Activated effector memory CD4-positive, alpha-beta T cell treated with Interleukin-2 at 50 U/mL for 16 hours (primary cell): ENCODE measurements at regions not wholly inside any gene's neighbourhood (a gene's known extent, or its start where the extent isn't known, plus 50 kb on each side); places are given as distances from the start of the nearest gene placed in this dataset.
"Not testable (repeated sequence)": the region's sequence is repeated elsewhere in the genome, so short reads cannot be mapped to it uniquely, and the experiment has no call there.

Experiments
- DNase-seq: peaks from one replicate; pipeline ENCODE4 v3.0.0-alpha.2; 2020

DNA sequence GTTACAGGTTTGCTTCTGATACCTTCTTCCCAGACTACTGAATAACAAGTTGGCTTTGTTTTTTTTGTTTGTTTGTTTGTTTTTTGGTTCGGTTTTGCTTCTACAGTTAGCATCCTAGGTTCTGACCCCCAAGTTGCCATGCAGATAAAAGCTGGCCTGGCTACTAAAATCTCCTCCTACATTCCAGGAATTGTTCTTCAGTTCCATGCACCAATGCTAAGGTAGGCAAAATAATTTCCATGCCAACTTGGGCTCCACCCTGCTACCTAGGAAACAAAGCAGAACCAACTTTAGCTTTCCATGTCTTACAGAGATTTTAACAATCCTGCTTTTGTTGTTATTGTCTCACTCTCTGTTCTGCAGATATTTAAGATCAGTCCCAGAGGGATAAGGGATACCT, 495.5 kb upstream of the SOX9 start:
- no peak for DNase-seq

DNA sequence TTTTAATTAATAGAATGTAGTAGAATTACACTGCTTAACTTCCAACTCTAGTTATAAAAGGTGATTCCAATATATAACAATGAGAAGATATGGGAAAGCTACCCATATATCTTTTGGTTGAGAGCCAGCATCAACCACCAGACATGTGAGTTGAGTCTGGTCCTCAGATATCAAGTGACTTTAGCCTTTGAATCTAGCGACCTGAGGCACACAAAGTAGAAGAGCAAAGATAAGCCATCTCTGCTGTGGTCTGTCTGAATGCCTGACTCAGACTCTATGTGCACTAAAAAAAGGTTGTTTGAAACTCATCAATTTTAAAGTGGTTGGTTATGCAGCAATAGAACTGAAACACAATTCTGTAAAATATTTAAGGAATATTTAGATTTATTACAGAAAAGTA, 492.5 kb upstream of the SOX9 start:
- DNase-seq: no peak

DNA sequence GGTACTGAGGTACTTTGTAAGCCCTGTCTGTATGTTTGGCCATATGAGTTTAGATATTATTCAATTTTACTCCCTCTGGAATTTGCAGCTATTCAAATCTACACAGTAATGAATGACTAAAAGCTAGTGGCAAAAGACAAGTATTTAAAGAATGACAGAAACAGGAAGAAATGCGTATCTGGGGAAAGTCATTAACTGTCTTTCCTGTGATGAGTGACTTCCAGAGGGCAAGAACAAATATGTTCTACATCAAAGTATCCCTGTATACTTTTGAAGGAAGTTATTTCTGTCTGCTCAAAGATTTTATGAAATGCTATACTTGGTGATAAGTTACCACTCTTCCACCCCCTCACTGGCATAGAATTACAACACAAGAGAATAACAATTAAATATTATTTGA, 489.3 kb upstream of the SOX9 start:
- no peak for DNase-seq

DNA sequence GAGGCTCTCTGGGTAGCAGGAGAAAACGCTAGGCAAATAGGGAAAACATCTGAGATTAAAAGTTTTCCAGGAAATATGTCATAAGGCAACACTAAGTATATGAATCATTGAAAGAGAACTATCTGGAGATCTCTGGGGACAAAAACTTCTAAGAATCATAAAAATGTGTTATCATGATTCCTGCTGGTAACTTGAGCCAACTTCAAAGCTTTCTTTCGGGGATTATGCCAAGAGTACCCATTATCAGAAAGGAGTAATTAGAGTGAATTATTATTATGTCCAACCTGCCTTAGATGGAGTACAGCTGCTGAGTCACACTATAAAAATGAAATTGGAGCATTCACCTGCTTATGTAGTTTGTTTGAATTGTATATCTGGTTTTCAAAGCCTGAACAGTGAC, 488.5 kb upstream of the SOX9 start:
- no peak for DNase-seq

DNA sequence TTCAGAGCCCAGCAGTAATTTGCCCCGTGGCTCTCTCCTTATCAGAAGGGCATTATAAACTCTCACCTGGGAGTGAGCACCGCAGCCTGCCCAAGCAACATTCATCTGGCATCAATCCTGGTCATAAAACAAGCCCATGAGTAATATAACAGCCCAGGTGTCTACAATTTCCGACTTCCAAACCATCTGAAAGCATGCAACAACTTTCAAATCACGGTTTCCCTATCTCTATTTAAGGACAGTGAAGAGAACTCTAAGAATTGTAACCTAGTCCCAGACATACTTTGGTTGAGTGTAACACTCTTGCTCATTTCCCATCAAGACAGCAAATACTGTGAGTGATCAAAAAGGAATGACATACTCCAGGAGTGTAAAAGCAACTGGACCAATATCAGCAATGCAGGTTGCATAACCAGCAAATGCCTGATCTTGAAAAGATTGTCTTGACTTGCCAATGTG, 487.4 kb upstream of the SOX9 start:
- no peak for DNase-seq

DNA sequence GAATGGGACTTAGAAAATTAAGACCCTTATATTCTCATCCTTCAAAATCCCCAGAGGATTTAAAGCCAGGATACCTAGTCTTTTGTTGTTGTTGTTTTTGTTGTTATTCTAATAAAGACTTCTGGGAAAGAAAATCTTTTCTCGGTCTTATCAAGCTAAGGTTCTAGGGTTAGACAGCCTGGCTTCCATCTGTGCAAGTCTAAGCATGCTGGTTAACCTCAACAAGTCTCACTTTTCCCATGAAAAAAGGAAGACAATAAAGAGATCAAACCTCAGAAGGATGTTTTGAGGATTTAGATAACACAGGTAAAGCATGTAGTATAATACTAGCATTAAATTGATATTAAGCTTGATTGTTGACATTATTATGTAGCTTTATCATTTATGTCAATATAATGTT, 486.4 kb upstream of the SOX9 start:
- DNase-seq: no peak

DNA sequence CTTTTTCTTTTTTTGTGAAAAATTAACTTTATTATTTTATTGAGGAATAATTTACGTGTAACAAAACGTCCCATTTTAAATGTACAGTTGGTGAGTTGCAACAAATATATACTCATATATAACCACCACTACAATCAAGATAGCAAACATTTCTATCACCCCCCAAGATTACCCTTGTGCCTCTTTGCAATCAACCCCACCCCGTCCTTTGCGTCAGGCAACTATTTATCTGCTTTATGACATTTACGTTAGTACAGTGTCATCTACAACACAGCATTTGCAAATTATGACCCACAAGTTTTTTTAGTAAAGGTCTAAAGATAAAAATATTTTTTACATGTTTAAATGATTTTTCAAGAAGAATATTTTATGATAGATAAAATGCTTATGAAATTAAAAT, 485.6 kb upstream of the SOX9 start:
- no peak for DNase-seq

DNA sequence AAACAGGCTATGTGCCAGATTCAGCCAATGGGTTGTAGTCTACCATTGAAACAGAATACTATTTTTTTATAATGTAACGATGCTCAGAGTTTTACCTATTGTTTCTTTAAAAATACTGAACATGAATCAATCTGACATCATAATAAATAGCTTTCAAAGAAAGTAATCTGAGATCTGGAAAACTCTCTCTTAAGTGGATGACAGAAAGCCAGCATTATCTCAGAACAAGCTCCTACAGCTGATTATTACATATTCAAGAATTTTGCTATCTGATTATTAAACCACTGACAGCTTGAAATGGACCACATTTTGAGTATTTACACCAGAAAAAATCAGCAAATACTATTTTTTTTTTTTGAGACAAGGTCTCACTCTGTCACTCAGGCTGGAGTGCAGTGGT, 484.2 kb upstream of the SOX9 start:
- no peak for DNase-seq

DNA sequence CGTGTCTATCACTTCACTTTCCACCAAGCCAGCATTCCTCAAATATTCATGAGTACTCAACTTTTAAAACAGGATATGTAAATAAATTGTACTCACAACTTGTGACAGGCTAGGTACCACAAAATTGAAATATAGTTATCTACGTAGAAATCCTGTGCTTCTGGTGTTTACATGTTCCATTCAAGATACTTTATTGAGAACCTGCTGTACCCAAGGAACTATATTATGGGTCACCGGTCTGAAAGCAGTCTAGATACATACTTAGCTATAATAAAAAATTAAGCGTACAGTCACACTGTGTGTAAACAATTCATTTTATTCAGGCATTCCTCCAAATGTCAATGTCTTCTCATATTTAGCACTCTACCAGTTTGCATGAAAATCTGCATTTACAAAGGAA, 482.2 kb upstream of the SOX9 start:
- DNase-seq: no peak

DNA sequence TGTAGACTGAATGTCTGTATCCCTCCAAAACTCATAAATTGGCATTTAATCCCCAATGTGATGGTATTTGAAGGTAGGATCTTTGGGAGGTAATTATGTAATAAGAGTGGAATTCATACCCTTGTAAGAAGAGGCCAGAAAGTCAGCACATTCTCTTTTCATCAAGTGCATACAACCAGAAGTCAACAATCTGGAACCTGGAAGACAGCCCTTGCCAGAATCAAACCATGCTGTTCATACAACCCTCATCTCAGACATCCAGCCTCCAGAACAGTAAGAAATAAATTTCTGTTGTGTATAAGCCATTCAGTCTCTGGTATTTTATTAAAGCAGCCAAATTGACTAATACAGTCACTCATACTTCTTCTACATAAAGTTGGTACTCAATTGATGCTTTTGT, 481.0 kb upstream of the SOX9 start:
- no peak for DNase-seq

DNA sequence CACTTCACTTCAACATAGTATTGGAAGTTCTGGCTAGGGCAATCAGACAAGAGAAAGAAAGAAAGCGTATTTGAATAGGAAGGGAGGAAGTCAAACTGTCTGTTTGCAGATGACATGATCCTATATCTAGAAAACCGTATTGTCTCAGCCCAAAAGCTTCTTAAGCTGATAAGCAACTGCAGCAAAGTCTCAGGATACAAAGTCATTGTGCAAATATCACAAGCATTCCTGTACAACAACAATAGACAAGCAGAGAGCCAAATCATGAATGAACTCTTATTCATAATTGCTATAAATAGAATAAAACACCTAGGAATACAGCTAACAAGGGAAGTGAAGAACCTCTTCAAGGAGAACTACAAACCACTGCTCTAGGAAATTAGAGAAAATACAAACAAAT, 473.9 kb upstream of the SOX9 start:
- not testable (repeated sequence) for DNase-seq

DNA sequence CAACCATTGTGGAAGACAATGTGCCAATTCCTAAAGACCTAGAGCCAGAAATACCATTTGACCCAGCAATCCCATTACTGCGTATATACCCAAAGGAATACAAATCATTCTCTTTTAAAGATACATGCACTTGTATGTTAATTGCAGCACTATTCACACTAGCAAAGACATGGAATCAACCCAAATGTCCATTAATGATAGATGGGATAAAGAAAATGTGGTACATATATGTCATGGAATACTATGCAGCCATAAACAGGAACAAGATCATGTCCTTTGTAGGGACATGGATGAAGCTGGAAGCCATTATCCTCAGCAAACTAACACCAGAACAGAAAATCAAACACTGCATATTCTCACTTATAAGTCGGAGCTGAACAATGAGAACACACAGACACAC, 472.5 kb upstream of the SOX9 start:
- not testable (repeated sequence) for DNase-seq

DNA sequence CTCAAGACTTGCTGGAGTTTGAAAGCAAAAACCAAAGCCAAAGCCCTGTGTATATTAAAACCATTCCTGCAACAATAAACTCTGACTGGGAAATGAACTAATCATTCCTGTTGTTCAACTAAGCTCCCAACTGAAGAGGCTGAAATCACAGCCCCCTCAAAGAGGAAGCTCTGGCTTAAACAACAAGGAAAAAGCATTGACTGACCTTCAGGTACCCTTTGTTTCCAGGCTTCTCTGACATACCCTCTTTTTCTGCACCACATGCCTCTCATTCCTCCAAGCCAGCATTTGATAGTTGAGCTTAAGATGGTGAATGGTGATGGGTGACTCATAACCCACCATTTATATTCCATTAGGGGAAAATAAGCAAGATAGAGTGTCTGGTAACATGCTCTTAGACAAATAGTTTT, 470.9 kb upstream of the SOX9 start:
- DNase-seq: no peak

DNA sequence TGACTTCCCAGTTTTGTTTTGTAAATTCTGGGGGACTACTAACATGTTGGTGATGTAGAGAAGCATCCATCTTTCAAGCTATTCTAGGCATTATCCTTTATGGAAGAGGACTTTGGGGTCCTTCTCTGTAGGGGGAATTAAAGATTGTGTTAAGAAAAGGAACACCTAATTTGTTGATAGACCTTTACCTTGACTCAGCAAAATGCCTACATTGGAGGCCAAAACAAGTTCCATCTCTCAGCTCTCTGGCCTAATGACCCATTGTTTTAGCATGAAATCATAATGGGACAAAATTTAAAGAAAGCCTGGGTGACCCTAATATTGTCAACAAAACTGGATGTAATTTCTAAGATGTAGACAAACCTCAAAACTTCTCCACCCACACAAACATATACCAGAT, 465.3 kb upstream of the SOX9 start:
- no peak for DNase-seq

DNA sequence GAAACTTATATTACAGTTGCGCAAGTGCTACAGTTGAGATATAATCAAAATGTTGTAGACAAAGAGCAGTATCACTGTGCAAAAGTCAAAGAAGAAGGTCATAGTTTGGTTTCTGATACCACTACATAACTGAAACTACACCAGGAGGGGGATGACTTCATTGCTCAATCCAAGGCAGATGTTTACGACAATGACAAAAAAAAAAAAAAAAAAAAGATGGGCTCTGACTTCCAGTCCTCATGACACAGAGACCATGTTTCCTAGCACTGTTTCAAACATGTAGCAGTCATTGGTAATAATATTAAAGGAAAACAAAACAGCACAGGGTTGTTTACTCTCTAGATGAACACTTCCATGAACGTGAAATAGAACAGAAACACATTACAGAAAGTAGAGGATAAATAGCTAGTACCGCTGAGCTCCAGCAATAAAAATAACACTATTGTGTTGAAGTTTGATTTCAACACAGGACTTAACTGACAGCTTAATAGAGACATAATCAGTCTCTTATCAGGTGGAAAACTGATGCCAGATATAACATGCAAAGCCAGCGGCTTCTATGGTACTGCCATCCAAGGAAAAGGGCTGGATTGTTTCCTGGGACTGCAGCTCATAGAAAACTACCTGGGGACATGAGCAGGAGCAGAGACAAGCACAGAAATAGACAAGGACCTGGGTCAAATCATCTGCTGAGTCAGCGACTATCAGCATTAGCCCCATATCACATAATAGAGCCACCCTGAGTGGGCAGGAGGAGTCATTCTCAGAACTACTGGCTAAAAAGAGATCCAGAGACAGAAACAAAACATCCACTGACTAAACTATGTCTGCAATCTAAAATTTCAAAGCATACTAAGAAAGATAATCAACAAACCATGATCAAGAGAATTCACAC, 463.6 kb upstream of the SOX9 start:
- no peak for DNase-seq

DNA sequence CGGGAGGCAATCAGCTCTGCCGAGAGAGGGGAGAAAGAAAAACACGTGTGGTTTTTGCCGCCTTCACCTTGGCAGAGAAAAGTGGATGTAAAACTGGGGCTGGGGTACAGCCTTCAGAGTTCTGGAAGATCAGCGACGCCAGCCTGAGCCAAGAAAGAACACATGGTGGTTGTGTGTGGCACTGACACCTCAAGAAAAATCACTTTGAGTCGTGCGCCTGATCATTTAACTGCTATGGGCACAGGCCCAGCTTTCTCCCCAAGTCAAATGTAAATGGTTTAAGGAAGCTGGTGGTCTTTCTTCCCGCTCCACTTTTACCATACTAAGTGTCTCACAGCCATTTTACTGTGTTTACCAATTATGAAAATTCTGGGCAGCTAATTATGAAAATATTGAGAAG, 461.8 kb upstream of the SOX9 start:
- DNase-seq: no peak

DNA sequence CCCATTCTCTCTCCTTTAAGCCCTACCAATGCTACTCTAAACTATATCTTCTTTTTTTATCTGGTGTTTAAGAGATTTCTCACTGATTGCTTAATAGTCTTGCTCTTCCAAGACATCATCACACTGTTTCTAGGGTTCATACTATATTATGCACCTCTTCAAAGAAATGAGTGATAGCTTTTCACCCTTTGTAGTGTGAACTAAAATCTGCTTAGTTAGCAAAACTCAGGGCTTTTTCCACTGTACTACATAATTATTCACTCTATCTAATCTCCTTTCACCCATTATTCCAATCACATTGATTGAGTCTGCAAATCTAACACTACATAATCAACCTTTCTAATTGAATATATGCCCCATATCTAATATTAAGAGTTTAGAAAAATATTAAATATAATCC, 456.0 kb upstream of the SOX9 start:
- DNase-seq: no peak

DNA sequence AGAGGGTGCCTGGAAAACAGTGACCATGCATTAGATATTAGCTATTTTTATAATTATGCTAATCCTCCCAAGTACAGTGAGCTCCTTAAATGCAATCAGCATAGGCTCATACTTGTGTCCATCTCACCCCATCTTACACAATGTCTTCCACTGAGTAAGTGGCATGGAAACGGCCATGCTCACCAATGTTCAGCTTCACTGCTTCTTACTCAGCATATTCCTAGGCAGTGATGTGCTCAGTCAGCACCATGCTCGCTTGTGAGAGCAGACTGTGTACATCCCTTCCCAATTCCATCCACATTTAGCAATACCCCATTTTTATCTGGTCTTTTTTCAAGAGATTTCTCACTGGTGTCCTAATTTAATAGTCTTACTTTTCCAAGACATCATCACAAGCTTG, 454.8 kb upstream of the SOX9 start:
- no peak for DNase-seq

DNA sequence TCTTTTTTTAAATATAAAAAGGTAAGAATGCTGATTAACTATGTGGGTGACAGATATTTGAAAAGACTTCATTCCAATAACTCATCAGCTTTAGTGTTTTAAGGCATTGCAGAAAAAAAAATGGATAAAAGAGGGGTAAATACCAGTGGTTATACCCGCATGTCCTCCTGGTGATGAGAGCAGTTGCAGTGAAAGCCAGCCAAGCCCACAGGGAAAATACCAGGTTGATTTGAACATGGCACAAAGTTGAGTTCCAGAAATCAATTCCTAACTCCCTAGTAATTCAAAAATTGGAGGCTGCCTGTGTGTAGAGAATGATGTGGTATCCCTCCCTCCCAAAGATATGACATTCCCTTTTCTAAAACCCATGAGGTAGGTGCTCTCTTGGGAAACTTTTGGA, 453.2 kb upstream of the SOX9 start:
- no peak for DNase-seq

DNA sequence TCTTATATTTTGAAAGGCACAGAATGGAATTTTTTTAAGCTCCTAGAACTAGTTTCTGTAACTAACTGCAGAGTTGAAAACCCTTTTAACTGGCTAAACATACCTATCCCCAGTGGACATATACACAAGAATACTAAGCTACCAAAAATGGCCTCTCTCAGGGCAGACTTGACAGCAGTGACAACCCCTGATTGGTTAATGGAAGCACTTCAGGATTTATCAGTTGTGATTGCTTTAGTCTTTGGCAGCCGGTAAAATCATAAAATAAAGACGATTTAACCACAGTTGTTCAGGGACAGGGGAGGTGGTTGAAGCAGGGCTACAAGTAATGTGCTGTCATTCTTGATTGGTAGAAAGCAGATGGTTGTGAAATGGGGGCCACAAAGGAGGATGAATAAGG, 452.0 kb upstream of the SOX9 start:
- no peak for DNase-seq

DNA sequence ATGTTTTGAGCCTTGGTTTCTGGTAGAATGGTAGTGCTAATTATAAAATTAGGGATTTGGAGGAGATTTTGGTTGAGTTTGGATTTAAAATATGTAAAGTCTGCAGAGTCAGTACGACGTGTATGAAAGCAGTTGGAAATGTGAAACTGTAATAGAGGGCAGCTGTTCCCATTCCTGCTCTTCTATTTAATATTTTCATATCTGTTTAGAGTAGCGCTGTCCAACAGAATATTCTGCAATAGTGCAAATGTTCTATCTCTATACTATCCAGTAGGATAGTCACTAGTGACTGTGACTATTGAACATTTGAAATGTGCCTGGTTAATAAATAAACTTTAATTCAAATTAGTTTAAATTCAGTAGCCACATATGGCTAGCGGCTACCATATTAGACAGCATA, 443.4 kb upstream of the SOX9 start:
- no peak for DNase-seq

DNA sequence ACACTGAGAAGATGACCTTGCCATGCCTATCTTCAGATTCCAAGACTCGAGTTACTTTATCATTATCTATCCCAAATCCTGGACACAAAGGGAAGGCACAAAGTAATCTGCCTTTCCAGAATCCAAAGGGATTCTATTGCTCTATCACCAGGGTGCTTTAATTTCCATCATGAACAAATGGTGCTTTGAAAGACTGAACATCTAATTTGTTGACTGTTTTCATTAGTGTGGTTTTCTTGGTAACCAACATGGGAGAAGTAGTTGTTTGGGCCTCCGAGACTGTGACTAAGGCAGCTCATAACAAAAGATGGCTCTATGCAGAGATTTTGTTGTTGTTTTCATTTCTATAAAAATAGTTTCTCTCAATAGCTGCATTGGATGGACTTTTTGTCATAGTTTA, 441.0 kb upstream of the SOX9 start:
- DNase-seq: no peak

DNA sequence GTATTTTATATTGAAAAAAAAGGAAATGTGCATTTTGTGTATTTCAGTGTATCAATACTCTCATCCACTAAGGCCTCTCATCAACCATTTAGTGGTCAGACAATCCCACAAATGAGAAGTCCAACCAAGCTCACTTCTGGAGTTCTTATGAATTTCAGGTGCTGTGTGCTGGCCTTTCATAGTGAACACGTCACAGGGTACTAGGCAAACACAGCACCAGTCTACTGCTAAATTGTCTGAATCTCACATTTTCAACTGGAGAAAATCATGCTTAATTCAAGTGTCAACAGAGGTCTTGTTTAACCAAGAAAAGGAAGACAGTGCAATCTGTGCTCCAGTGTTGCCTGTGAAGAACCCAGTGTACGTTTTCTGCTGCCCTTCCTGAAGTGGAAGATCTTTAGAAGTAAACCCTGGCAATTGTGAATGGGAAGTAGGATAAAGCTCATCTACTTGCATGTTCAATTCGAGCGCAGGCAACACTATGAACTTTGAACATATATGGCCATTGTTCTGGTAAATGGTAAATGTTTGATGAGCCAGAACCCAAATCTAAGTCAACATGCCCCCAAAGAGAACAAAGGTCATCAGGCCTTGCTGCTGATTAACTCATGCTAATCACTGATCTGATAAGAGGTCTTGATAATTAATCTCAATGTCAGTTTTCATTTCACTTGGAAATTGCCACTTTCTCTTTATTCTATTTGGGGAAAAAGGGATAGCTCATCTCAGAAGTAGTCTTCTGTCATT, 439.2 kb upstream of the SOX9 start:
- no peak for DNase-seq

DNA sequence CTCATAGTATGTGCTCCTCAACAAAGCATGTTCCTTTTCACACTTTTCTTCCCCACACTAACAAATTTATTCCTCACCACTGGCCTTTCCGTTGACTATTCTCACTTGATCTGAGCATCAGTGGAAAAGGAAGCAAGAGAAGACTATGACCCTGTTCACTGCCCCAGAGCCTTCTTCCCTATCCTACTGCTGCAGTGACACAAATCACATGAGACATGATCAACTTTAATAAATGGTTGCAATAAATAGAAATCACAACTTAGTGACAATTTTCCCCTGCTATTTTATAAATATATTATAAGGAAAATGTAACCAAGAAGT, 438.7 kb upstream of the SOX9 start:
- no peak for DNase-seq

DNA sequence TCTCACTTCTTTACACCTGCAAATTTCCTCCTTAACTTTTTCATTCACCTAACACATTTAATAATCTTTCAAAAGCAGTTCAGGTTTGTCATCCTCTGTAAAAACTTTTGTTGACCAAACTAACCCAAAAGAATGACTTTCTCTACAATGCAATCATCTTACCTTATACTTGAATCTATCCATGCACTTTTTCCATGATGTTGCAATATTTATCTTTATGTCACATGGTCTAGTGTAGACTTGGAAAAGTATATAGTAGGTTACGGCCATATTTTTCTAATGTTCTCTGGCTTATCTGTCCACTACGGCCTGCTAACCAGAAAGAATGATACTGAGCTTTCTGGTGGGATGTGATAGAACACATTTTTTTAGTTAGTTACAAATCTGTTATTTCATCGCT, 431.0 kb upstream of the SOX9 start:
- no peak for DNase-seq
